ENCODE measurements at regions not wholly inside any gene's neighbourhood (a gene's known extent, or its start where the extent isn't known, plus 50 kb on each side); places are given as distances from the start of the nearest gene placed in this dataset.

DNA sequence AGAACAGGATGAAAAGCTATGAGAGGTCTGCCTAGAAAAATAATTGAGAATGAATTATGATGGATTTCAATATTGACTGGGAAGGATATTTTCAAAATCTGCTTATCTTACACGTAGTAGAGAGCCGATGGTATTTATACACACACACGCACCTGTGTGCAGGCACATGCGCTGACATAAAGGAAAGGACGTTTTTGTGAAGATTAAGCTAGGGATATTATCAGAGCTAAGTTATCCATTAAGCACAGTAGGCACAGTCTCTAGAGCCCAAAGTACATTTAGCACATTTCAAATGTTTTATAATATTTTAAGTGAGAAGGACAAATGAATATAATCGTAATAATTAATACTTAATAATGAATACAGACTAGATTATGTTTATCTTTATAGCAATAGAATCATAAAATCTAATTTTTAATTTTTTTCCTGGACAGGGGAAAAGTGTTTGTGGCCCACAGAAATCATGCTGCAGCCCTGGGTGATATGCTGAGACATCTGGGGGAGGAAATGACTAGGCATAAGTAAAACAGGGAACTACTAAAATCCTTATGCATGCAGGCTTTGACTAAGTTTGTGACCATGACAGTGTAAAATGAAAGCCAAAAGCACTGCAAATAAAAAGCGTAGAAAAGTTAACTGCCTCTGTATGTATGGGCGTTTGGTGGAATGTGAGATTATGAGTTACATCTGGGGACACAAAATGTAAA lies 146.1 kb downstream of the KITLG start:
- no peaks in the 10 kb centered on the region for H3K79me2 ChIP-seq (ENCODE audit: insufficient read depth, low read length)
- peaks cover 4% of the 10 kb centered on the region for H3K4me1 ChIP-seq (ENCODE audit: insufficient read depth, low read length, poor library complexity, severe bottlenecking)
- no peak overlapping the region for H3K9ac ChIP-seq (ENCODE audit: low read depth, low read length, poor library complexity, severe bottlenecking)
- no peaks in the 10 kb centered on the region for H4K20me1 ChIP-seq (ENCODE audit: insufficient read depth, low read length, poor library complexity, severe bottlenecking)
- no peaks in the 10 kb centered on the region for H3K36me3 ChIP-seq (ENCODE audit: insufficient read depth, low read length)
- H3K9me3 ChIP-seq (ENCODE audit: insufficient read depth, low read depth, low read length): no peaks in the 10 kb centered on the region
- H3K27me3 ChIP-seq (ENCODE audit: insufficient read depth, low read length, poor library complexity, severe bottlenecking): no peaks in the 10 kb centered on the region
- H3F3A ChIP-seq (ENCODE audit: low read depth): no peaks in the 10 kb centered on the region
- H3K9me2 ChIP-seq (replicated peaks; ENCODE audit: low read depth, low read length): no peaks in the 10 kb centered on the region
- H3K4me3 ChIP-seq (ENCODE audit: low read length, poor library complexity, severe bottlenecking): no peak overlapping the region
- TF ChIP-seq EZH2phosphoT487 (IDR thresholded peaks at IDR 0.05; ENCODE audit: borderline replicate concordance): no peak
- TF ChIP-seq, protein P1, sequence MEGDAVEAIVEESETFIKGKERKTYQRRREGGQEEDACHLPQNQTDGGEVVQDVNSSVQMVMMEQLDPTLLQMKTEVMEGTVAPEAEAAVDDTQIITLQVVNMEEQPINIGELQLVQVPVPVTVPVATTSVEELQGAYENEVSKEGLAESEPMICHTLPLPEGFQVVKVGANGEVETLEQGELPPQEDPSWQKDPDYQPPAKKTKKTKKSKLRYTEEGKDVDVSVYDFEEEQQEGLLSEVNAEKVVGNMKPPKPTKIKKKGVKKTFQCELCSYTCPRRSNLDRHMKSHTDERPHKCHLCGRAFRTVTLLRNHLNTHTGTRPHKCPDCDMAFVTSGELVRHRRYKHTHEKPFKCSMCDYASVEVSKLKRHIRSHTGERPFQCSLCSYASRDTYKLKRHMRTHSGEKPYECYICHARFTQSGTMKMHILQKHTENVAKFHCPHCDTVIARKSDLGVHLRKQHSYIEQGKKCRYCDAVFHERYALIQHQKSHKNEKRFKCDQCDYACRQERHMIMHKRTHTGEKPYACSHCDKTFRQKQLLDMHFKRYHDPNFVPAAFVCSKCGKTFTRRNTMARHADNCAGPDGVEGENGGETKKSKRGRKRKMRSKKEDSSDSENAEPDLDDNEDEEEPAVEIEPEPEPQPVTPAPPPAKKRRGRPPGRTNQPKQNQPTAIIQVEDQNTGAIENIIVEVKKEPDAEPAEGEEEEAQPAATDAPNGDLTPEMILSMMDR (conservative IDR thresholded peaks at IDR 0.05; ENCODE audit: low read length): no peak
- peak overlapping the region; percentile 74; the same call in 1 of the 2 replicates for H2AFZ ChIP-seq (ENCODE audit: low read length)
- H3K4me2 ChIP-seq (ENCODE audit: low read depth, low read length, poor library complexity, severe bottlenecking): peak overlapping the region; percentile 28

- Histone ChIP-seq H3K27me3 (ENCODE audit: insufficient read depth, low read length, poor library complexity, severe bottlenecking) (no peaks in the 10 kb centered on the region), H3K4me3 (ENCODE audit: low read length, poor library complexity, severe bottlenecking) (no peak overlapping the region), H2AFZ (ENCODE audit: low read length) (peak overlapping the region; percentile 31; the same call in 1 of the 2 replicates), H3K9me2 (replicated peaks; ENCODE audit: low read depth, low read length) (no peaks in the 10 kb centered on the region), H3K79me2 (ENCODE audit: insufficient read depth, low read length) (no peaks in the 10 kb centered on the region), H3K9me3 (ENCODE audit: insufficient read depth, low read depth, low read length) (no peaks in the 10 kb centered on the region), H3K9ac (ENCODE audit: low read depth, low read length, poor library complexity, severe bottlenecking) (no peak overlapping the region), H4K20me1 (ENCODE audit: insufficient read depth, low read length, poor library complexity, severe bottlenecking) (no peaks in the 10 kb centered on the region), H3K4me1 (ENCODE audit: insufficient read depth, low read length, poor library complexity, severe bottlenecking) (peaks cover 4% of the 10 kb centered on the region), H3K4me2 (ENCODE audit: low read depth, low read length, poor library complexity, severe bottlenecking) (no peak overlapping the region), H3K36me3 (ENCODE audit: insufficient read depth, low read length) (no peaks in the 10 kb centered on the region), H3F3A (ENCODE audit: low read depth) (no peaks in the 10 kb centered on the region)
- no peak for TF ChIP-seq EZH2phosphoT487 (IDR thresholded peaks at IDR 0.05; ENCODE audit: borderline replicate concordance)
- TF ChIP-seq, protein P1 (conservative IDR thresholded peaks at IDR 0.05; ENCODE audit: low read length): no peak
Observed at GRCh38 chr12:88435334-88436076, 144.8 kb downstream of the KITLG start.

GRCh38 chr12:88437226-88437625 lies 143.0 kb downstream of the KITLG start:
- Histone ChIP-seq H4K20me1 (ENCODE audit: insufficient read depth, low read length, poor library complexity, severe bottlenecking) (no peaks in the 10 kb centered on the region), H3K4me3 (ENCODE audit: low read length, poor library complexity, severe bottlenecking) (no peak overlapping the region), H3K79me2 (ENCODE audit: insufficient read depth, low read length) (no peaks in the 10 kb centered on the region), H3K27me3 (ENCODE audit: insufficient read depth, low read length, poor library complexity, severe bottlenecking) (no peaks in the 10 kb centered on the region), H3K36me3 (ENCODE audit: insufficient read depth, low read length) (no peaks in the 10 kb centered on the region), H3K9me3 (ENCODE audit: insufficient read depth, low read depth, low read length) (no peaks in the 10 kb centered on the region), H3K4me1 (ENCODE audit: insufficient read depth, low read length, poor library complexity, severe bottlenecking) (peaks cover 4% of the 10 kb centered on the region), H2AFZ (ENCODE audit: low read length) (no peak overlapping the region; the same call in 1 of the 2 replicates), H3F3A (ENCODE audit: low read depth) (no peaks in the 10 kb centered on the region), H3K4me2 (ENCODE audit: low read depth, low read length, poor library complexity, severe bottlenecking) (no peak overlapping the region), H3K9me2 (replicated peaks; ENCODE audit: low read depth, low read length) (no peaks in the 10 kb centered on the region), H3K9ac (ENCODE audit: low read depth, low read length, poor library complexity, severe bottlenecking) (no peak overlapping the region)
- no peak for TF ChIP-seq EZH2phosphoT487 (IDR thresholded peaks at IDR 0.05; ENCODE audit: borderline replicate concordance)
- TF ChIP-seq, protein P1 (conservative IDR thresholded peaks at IDR 0.05; ENCODE audit: low read length): no peak
